HG02852 (cell line): ENCODE measurements at regions not wholly inside any gene's neighbourhood (a gene's known extent, or its start where the extent isn't known, plus 50 kb on each side); places are given as distances from the start of the nearest gene placed in this dataset.

Experiments
- ATAC-seq: cut with Tn5 transposase; IDR thresholded peaks from one replicate; pipeline ENCODE4 v1.9.1; 2021; ENCODE audit warnings: mild to moderate bottlenecking, moderate library complexity; ENCODE audit not compliant: unreplicated experiment

GRCh38 chr3:188084752-188085583 is 69.0 kb upstream of the LPP start:
- ATAC-seq: no peak

- ATAC-seq: no peak
These were observed 68.1 kb upstream of the LPP start for GRCh38 chr3:188085584-188086560.

- no peak for ATAC-seq
These were observed 64.8 kb upstream of the LPP start for GRCh38 chr3:188088948-188089685.

GRCh38 chr3:188090620-188091309 is 63.2 kb upstream of the LPP start:
- ATAC-seq: no peak

- ATAC-seq: no peak
These were observed 62.2 kb upstream of the LPP start for GRCh38 chr3:188091746-188092145.

- ATAC-seq: no peak
These were observed 61.3 kb upstream of the LPP start for GRCh38 chr3:188092648-188093047.

- ATAC-seq: no peak
These were observed 58.5 kb upstream of the LPP start for GRCh38 chr3:188095431-188095830.

- ATAC-seq: no peak
These were observed 56.2 kb upstream of the LPP start for GRCh38 chr3:188097791-188098190.

- ATAC-seq: no peak
These were observed 54.0 kb upstream of the LPP start for GRCh38 chr3:188099907-188100306.

GRCh38 chr3:188102861-188103547 is 51.0 kb upstream of the LPP start:
- no peak for ATAC-seq

- no peak for ATAC-seq
These were observed 49.9 kb upstream of the LPP start for GRCh38 chr3:188104050-188104449.
